Vagina (tissue), 2 donors: ENCODE measurements at regions not wholly inside any gene's neighbourhood (a gene's known extent, or its start where the extent isn't known, plus 50 kb on each side); places are given as distances from the start of the nearest gene placed in this dataset.
"Not testable (repeated sequence)": the region's sequence is repeated elsewhere in the genome, so short reads cannot be mapped to it uniquely, and the experiment has no call there.

ENCODE experiments used
- DNase-seq, 2 donors: peaks; one replicate each; pipeline ENCODE4 v3.0.0-alpha.2; 2017; ENCODE audit errors: extremely low spot score in 2 of 2
- H3K27ac ChIP-seq: fragments of 200-600 bp; sonication (generic); one replicate; pipeline ENCODE4 v1.5.1; 2019
- H3K27me3 ChIP-seq: fragments of 200-600 bp; sonication (generic); one replicate; pipeline ENCODE4 v1.5.1; 2019
- H3K36me3 ChIP-seq, 2 donors: fragments of 200-600 bp; sonication (generic); one replicate each; pipeline ENCODE4 v1.5.1; 2017 to 2019
- H3K4me1 ChIP-seq: fragments of 200-600 bp; sonication (generic); one replicate; pipeline ENCODE4 v1.5.1; 2019
- H3K4me3 ChIP-seq, 2 donors: fragments of 200-600 bp; sonication (generic); 1 replicate in 1 of 2; 2 replicates in 1 of 2; pipeline ENCODE4 v1.5.1; 2016 to 2019
- H3K9me3 ChIP-seq: fragments of 200-600 bp; sonication (generic); one replicate; pipeline ENCODE4 v1.5.1; 2019
- POLR2A ChIP-seq, 2 donors: fragments of 450-650 bp; IDR thresholded peaks; one replicate each; pipeline ENCODE4 v1.6.1; 2017; ENCODE audit warnings: antibody characterized with exemption in 2 of 2, mild to moderate bottlenecking in 2 of 2, moderate library complexity in 2 of 2
- POLR2AphosphoS5 ChIP-seq, 2 donors: sonication (generic); formaldehyde crosslinking; IDR thresholded peaks; one replicate each; pipeline ENCODE4 v1.9.0; 2017; ENCODE audit warnings: antibody characterized with exemption in 2 of 2, mild to moderate bottlenecking in 2 of 2, low read depth in 1 of 2; ENCODE audit not compliant: insufficient read depth in 1 of 2
- intact Hi-C: fragments of 100-400 bp; cut with DNase I; formaldehyde crosslinking; loops from one replicate; pipeline ENCODE4 v1.15.1; 2023
- TF ChIP-seq, protein P1 (sequence below), 3 experiments: fragments of 450-650 bp in 2 of 3; fragments of 200-600 bp in 1 of 3; sonication (generic) in 1 of 3; IDR thresholded peaks; one replicate each; pipeline ENCODE4 v1.5.1; 2017 to 2019; ENCODE audit warnings: antibody characterized with exemption in 3 of 3, mild to moderate bottlenecking in 2 of 3, moderate library complexity in 2 of 3

DNA sequence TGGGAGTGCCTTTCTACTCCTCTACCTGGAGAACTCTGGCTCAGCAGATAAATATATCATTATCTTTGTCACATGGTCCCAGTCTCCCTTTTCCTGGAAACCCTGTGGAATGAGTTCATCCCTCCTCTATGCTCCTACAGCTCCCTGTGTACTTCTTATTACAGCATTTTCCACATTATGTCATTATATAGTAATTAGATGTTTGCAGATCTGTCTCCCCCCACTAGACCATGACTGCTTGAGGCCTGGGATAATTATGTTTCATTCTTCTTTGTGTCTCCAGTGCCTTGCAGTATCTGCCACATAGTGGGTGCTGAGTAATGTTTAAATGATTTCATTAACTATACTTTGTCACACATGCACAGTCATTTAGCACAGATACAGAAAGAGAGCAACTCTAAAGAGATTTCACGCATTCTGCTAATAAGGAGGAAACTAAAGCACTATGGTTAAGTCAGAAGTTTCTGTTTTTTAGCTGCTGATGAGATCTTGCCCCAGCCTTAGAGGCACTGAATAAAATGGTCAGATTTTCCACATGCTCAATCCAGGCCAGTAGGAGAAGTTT, 66.1 kb upstream of the DIAPH3 start:
- no peaks in the 10 kb centered on the region for H3K27me3 ChIP-seq
- no peak overlapping the region for H3K27ac ChIP-seq
- no peak overlapping the region for H3K4me3 ChIP-seq
- intact Hi-C loops, result no loop called here
- TF ChIP-seq POLR2AphosphoS5 (IDR thresholded peaks at IDR 0.05; ENCODE audit: insufficient read depth in 1 of 2, low read depth in 1 of 2), result no peak
- TF ChIP-seq POLR2A (IDR thresholded peaks at IDR 0.05), result no peak
- TF ChIP-seq, protein P1, sequence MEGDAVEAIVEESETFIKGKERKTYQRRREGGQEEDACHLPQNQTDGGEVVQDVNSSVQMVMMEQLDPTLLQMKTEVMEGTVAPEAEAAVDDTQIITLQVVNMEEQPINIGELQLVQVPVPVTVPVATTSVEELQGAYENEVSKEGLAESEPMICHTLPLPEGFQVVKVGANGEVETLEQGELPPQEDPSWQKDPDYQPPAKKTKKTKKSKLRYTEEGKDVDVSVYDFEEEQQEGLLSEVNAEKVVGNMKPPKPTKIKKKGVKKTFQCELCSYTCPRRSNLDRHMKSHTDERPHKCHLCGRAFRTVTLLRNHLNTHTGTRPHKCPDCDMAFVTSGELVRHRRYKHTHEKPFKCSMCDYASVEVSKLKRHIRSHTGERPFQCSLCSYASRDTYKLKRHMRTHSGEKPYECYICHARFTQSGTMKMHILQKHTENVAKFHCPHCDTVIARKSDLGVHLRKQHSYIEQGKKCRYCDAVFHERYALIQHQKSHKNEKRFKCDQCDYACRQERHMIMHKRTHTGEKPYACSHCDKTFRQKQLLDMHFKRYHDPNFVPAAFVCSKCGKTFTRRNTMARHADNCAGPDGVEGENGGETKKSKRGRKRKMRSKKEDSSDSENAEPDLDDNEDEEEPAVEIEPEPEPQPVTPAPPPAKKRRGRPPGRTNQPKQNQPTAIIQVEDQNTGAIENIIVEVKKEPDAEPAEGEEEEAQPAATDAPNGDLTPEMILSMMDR (IDR thresholded peaks at IDR 0.05), result no peak
- H3K9me3 ChIP-seq, result no peaks in the 10 kb centered on the region
- no peak for DNase-seq
- H3K36me3 ChIP-seq, result no peaks in the 10 kb centered on the region
- no peaks in the 10 kb centered on the region for H3K4me1 ChIP-seq

DNA sequence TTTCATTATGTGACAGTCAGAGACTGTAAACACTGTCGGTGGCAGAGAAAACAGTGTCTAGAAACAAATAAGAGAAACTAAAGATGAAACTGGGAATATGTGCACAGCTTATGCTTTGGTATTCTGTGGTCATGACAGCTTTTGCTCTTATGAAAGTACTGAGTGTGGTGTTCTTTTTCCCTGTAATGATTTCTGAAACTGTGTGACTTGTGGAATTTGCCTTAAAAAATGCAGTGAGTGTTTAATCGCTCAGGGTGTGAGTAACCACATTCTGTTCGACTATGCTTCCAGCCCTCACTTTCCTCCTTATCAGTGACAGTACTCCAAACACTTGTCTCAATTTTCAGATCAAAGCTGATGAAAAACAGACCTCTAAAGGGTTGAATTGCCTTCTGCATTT, 66.9 kb upstream of the DIAPH3 start:
- DNase-seq, result no peak
- TF ChIP-seq, protein P1 (IDR thresholded peaks at IDR 0.05), result no peak
- TF ChIP-seq POLR2A (IDR thresholded peaks at IDR 0.05) (no peak), POLR2AphosphoS5 (IDR thresholded peaks at IDR 0.05; ENCODE audit: insufficient read depth in 1 of 2, low read depth in 1 of 2) (no peak)
- H3K27me3 ChIP-seq, result no peaks in the 10 kb centered on the region
- H3K36me3 ChIP-seq, result no peaks in the 10 kb centered on the region
- no peaks in the 10 kb centered on the region for H3K4me1 ChIP-seq
- H3K9me3 ChIP-seq, result no peaks in the 10 kb centered on the region
- intact Hi-C loops, result no loop called here
- no peak overlapping the region for H3K4me3 ChIP-seq
- H3K27ac ChIP-seq, result no peak overlapping the region

DNA sequence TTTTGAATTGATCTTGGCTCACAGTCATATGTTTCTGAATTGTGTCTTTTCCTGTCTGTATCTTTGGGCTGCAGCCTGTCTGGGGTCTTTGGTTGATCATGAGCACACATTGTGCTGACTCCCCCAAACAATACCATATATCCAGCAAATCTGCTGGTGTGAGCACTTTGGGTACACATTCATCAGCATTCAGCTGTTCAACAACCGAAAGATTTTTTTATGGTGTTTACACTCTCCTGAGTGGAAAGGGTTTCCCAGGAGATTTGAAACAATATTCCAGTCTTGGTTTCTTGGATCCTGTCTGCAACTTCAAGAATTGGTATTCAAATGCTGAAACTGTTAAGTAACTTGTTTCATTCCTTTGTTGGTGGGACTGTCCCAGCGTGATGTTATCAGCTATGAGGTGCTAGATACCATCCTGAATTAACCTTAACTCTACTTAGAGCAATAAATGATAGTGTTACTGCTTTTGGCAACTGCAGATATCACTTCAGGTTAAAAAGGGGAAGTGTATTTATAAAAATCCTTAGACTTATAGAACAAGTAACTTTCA, 78.4 kb upstream of the DIAPH3 start:
- no peaks in the 10 kb centered on the region for H3K27me3 ChIP-seq
- H3K27ac ChIP-seq, result no peak overlapping the region
- H3K9me3 ChIP-seq, result no peaks in the 10 kb centered on the region
- DNase-seq, result no peak
- no peaks in the 10 kb centered on the region for H3K4me1 ChIP-seq
- intact Hi-C loops, result no loop called here
- TF ChIP-seq POLR2A (IDR thresholded peaks at IDR 0.05), result no peak
- TF ChIP-seq, protein P1 (IDR thresholded peaks at IDR 0.05), result no peak
- no peak for TF ChIP-seq POLR2AphosphoS5 (IDR thresholded peaks at IDR 0.05; ENCODE audit: insufficient read depth in 1 of 2, low read depth in 1 of 2)
- H3K36me3 ChIP-seq, result no peaks in the 10 kb centered on the region
- H3K4me3 ChIP-seq, result no peak overlapping the region

DNA sequence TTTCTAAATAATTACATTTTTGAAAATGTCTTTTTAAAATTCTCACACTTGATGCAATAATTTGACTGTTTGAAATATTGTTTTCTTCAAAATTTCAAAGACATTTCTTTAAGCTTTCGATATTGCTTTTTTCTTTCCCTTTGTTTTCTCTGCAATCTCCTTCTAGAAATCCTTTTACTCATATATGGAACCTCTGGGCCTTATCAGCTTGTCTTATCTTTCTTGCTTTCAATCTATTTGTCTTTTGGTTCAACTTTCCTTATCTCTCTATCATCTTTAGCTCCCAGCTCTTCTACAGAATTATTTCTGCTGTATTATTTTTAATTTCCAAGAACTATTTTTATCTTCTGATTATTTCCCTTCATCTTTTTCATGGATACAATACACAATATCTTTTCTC, 80.7 kb upstream of the DIAPH3 start:
- no peak for DNase-seq
- no peaks in the 10 kb centered on the region for H3K9me3 ChIP-seq
- intact Hi-C loops, result no loop called here
- H3K4me3 ChIP-seq, result no peak overlapping the region
- no peak overlapping the region for H3K27ac ChIP-seq
- H3K27me3 ChIP-seq, result no peaks in the 10 kb centered on the region
- TF ChIP-seq, protein P1 (IDR thresholded peaks at IDR 0.05), result no peak
- TF ChIP-seq POLR2A (IDR thresholded peaks at IDR 0.05) (no peak), POLR2AphosphoS5 (IDR thresholded peaks at IDR 0.05; ENCODE audit: insufficient read depth in 1 of 2, low read depth in 1 of 2) (no peak)
- no peaks in the 10 kb centered on the region for H3K36me3 ChIP-seq
- no peaks in the 10 kb centered on the region for H3K4me1 ChIP-seq

DNA sequence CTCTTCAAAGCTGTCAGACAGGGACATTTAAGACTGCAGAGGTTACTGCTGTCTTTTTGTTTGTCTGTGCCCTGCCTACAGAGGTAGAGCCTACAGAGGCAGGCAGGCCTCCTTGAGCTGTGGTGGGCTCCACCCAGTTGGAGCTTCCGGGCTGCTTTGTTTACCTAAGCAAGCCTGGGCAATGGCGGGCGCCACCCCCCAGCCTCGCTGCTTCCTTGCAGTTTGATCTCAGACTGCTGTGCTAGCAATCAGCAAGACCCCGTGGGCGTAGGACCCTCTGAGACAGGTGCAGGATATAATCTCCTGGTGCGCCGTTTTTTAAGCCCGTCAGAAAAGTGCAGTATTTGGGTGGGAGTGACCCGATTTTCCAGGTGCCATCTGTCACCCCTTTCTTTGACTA, 87.7 kb upstream of the DIAPH3 start:
- H3K9me3 ChIP-seq, DNase-seq, intact Hi-C loops, H3K4me3 ChIP-seq, H3K36me3 ChIP-seq, H3K27me3 ChIP-seq, H3K27ac ChIP-seq, H3K4me1 ChIP-seq: not testable (repeated sequence)
